D721Med (cell line): ENCODE measurements at regions not wholly inside any gene's neighbourhood (a gene's known extent, or its start where the extent isn't known, plus 50 kb on each side); places are given as distances from the start of the nearest gene placed in this dataset.

Experiments
- DNase-seq: peaks from one replicate; pipeline ENCODE4 v3.0.0; 2011; ENCODE audit warnings: low spot score; ENCODE audit not compliant: insufficient read length
- FAIRE-seq: peaks from 2 replicates; lab custom pipeline; 2011; peaks lifted over from hg19 to GRCh38; lab: Jason Lieb, UNC
- TF ChIP-seq, protein P1 (sequence below): IDR thresholded peaks from 2 replicates; pipeline ENCODE4 v1.5.1; 2012; ENCODE audit warnings: mild to moderate bottlenecking, control low read depth; ENCODE audit not compliant: insufficient read depth; ENCODE audit errors: missing control alignments

DNA sequence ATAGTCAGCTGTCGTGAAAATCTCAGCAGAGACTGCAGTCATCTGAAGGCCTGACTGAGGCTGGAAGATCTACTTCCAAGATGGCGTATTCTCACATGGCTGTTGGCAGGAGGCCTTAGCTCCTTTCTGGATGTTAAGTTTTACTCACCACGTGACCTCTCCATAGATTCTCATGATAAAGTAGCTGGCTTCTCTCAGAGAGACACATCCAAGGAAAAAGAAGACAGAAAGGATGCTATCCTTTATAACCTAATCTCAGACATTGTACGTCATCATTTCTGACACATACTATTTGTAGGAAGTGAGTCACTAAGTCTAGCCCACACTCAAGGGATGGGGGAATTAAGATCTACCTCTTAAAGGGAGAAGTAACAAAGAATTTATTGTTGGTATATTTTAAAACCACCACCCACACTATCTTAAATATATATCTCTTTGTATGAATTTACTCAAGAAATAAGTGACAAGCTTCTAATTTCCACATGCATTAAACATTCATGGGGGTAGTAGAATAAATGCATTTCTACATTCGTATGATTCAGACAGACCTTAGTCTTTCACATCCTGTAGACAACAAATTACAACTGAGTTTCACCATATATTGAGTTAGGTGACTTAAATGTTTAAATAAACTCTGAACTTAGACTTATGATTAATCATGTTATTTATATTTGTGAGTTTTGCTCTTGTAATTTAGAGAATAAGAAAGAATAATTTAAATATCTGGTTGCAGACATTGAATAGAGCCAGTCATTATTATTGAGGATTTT, 411.0 kb downstream of the LRIG3 start:
- DNase-seq (no peak), FAIRE-seq (no peak)
- TF ChIP-seq, protein P1, sequence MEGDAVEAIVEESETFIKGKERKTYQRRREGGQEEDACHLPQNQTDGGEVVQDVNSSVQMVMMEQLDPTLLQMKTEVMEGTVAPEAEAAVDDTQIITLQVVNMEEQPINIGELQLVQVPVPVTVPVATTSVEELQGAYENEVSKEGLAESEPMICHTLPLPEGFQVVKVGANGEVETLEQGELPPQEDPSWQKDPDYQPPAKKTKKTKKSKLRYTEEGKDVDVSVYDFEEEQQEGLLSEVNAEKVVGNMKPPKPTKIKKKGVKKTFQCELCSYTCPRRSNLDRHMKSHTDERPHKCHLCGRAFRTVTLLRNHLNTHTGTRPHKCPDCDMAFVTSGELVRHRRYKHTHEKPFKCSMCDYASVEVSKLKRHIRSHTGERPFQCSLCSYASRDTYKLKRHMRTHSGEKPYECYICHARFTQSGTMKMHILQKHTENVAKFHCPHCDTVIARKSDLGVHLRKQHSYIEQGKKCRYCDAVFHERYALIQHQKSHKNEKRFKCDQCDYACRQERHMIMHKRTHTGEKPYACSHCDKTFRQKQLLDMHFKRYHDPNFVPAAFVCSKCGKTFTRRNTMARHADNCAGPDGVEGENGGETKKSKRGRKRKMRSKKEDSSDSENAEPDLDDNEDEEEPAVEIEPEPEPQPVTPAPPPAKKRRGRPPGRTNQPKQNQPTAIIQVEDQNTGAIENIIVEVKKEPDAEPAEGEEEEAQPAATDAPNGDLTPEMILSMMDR: no peak

DNA sequence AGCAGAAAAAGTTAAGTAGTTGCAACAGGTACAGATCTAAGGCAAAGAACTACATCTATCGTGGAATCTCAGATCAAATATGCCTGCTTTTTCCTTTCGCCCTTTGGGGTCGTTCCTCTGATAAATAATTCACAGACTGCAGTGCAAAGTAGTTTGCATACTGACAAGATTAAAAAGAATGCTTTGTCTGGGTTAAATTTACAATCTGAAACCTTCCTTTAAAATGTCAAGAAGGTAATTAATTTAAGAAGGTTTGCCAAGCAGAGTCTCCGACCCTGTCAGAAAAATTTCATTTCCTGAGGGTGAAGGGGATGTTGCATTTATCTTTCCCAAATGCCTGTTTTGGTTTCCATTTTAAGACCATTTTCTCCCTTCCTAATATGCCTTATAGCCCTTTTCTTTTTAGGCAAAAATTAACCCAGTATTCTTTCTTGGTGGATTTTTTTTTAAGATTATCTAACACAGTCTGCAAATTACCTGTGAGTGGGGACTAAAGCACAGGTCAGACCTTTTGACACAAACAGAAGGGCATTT, 406.9 kb downstream of the LRIG3 start:
- no peak for FAIRE-seq
- DNase-seq: no peak
- TF ChIP-seq, protein P1: no peak

DNA sequence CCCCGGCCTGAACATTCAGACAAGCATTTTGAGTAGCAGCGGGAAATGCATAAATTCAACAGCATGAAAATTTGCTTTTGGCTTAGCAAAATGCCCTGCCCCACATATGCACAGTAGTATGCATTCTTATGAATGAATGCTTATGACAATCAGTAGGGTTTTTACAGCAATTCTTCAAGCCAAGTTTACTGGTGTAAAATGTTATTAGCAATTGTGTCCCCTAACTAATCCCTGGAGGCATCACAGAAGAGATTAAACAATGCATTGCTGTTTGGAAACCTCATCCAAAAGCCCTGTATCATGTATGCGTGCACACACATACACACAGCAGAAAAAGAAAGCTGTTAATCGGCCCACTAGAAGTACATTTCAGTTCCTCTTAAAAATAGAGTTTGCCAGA, 406.5 kb downstream of the LRIG3 start:
- DNase-seq (no peak), FAIRE-seq (no peak)
- TF ChIP-seq, protein P1: no peak

DNA sequence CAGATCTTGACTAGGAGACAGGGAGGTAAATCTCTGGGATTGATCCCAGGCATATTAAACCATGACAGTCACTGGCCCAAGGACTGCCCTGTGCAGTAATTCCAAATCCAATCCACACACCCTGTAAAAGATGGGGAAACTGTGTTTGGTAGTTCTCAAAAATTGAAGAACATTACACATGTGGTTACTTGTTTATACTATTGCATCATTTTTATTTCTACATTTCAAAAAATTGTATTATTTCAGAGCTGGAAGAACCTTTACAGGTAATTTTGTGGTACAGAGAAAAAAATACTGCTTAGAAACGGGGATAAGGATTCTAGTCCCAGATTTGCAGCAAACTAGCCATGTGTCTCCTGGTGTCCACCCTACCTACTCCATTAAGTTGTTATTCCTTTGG, 400.5 kb downstream of the LRIG3 start:
- no peak for FAIRE-seq
- DNase-seq: no peak
- TF ChIP-seq, protein P1: no peak

DNA sequence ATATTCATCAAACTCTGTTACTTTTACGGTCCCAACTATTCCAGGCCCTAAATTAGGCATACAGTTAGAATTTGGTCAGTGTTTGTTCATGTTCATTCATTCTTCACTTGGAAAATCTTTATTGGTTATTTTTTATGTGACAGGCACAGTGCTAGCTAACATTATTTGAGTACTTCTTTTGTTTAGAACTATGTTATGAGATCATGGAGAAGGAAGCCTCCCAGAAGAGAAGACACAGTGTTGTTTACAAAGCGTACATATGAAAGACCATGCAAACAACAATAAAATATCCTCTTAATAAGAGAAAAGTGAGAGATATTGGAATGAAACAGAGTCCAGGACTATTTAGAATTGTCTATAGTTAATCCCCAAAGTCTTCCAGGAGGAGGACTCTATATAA, 399.2 kb downstream of the LRIG3 start:
- DNase-seq: no peak
- TF ChIP-seq, protein P1: no peak
- FAIRE-seq: no peak

DNA sequence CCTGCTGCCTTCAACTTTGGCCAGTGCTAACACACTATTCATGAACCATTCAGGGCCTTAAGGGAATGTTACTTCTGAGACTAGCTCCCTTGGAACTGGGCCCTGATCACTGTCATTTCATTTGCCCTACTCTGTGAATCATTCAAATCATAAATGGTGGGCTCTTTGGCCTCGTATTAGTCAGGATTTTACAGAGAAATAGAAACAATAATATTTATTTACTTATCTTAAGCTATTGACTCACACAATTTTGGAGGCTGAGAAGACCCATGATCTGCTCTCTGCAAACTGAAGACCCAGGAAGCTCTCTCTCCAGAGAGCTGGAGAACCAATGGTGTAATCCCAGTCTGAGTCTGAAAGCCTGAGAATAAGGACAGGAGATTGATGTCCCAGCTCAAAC, 398.5 kb downstream of the LRIG3 start:
- DNase-seq: no peak
- FAIRE-seq: no peak
- TF ChIP-seq, protein P1: no peak

DNA sequence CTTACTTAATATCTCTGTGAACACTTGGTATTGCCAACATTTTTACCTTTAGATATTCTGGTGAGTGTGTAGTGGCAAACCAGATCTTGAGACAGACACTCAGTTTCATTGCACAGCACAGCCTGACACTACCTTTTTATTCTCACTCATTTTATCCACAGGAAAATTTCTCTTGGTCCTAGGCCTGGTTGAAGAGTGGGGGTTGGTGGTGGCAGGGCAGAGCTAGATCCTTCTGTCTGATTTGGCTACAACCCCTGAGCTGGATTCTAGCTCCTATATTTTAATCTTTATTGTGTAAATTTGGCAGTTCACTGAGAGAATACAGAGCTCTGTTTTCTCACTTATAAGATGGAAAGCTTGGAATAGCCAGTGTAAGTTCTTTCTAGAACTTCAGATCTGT, 396.9 kb downstream of the LRIG3 start:
- TF ChIP-seq, protein P1: no peak
- no peak for DNase-seq
- FAIRE-seq: no peak
